ENCODE measurements at regions not wholly inside any gene's neighbourhood (a gene's known extent, or its start where the extent isn't known, plus 50 kb on each side); places are given as distances from the start of the nearest gene placed in this dataset.

DNA sequence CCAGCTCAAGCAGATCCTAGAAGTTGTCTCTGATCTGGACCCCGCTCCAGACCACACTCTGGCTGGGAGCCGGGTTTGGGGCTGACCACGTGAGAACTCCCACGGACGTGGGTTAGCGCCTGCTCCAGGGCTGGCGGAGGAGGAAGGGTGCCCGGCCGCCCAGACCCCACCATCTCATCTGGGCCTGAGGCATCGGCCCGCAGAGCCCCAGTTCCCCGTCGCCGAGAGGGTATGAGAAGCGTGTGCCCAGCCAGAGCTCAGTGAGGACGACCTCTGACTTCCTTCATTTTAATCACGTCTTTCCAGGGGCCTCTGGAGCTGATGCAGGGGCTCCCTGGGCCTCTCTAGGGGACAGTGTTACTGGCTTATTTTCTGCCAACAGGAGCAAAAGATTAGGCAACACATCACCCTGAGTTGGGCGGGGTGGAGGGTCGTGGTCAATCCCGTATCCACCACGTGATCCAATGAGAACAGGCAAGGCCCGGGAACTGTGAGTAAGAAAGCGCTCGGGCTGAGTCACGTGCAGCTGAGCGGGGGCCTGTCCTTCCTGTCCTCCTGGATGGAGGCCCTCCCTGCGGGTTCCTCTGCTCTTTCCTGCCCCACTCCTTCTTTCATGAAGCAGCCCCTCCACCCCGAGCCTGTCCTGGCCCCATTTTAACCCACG, 81.1 kb downstream of the SIK1 start:
- Histone ChIP-seq H3K4me3 (no peak overlapping the region), H3K4me1 (peaks cover 0 to 19% (median 0%) of the 10 kb centered on the region in 3 donors), H3K9me3 (no peaks in the 10 kb centered on the region), H3K27ac (no peak overlapping the region), H3K27me3 (no peaks in the 10 kb centered on the region), H3K36me3 (no peaks in the 10 kb centered on the region)
- TF ChIP-seq POLR2AphosphoS5 (IDR thresholded peaks at IDR 0.05) (no peak), POLR2A (IDR thresholded peaks at IDR 0.05) (no peak), EP300 (IDR thresholded peaks at IDR 0.05) (no peak)
- TF ChIP-seq, protein P1, sequence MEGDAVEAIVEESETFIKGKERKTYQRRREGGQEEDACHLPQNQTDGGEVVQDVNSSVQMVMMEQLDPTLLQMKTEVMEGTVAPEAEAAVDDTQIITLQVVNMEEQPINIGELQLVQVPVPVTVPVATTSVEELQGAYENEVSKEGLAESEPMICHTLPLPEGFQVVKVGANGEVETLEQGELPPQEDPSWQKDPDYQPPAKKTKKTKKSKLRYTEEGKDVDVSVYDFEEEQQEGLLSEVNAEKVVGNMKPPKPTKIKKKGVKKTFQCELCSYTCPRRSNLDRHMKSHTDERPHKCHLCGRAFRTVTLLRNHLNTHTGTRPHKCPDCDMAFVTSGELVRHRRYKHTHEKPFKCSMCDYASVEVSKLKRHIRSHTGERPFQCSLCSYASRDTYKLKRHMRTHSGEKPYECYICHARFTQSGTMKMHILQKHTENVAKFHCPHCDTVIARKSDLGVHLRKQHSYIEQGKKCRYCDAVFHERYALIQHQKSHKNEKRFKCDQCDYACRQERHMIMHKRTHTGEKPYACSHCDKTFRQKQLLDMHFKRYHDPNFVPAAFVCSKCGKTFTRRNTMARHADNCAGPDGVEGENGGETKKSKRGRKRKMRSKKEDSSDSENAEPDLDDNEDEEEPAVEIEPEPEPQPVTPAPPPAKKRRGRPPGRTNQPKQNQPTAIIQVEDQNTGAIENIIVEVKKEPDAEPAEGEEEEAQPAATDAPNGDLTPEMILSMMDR (IDR thresholded peaks at IDR 0.05): no peak
- ATAC-seq: no peak
- 72 to 88% methylated on average over 6 to 7 of the region's 29 CpGs for WGBS, 2 donors (ENCODE audit: low coverage in 1 of 2)

DNA sequence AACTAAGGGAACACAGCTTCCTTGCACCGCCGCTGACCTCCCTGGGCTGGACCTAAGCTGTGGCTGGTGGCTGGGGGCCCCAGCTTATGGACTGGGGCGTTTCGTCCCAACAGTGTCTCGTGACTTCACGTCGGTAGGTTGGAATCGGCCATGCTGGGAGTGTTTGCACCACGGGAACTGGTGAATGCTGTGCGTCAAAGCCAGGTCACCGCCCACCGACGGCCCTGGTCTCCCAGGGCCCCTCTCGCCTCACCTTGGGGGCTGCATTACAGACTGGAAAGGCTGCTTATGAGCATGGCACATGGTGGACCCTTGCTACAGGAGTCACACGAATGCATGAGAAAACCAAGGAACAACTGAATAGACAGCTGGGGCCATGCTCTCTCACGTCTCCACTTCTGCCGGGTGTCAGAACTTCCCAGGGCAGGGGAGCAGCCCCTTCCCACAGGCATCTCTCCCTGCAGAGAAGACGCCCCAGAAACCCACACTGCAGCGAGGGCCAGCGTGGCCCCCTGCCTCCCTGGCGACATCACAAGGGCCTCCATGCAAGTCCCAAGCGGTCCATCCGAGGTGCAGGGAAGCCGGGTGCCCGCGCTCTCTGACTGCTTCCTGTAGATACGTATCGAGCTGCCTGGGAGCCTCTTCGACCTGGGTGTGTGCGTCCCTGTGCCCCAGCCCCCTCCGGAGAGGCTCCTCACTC, 81.7 kb downstream of the SIK1 start:
- H3K27ac ChIP-seq: no peak overlapping the region
- peaks cover 0 to 19% (median 0%) of the 10 kb centered on the region in 3 donors for H3K4me1 ChIP-seq
- H3K36me3 ChIP-seq: no peaks in the 10 kb centered on the region
- H3K9me3 ChIP-seq: no peaks in the 10 kb centered on the region
- no peak for ATAC-seq
- H3K27me3 ChIP-seq: no peaks in the 10 kb centered on the region
- TF ChIP-seq POLR2A (IDR thresholded peaks at IDR 0.05) (no peak), EP300 (IDR thresholded peaks at IDR 0.05) (no peak), POLR2AphosphoS5 (IDR thresholded peaks at IDR 0.05) (no peak)
- TF ChIP-seq, protein P1 (IDR thresholded peaks at IDR 0.05): no peak
- no CpG with 5 or more reads among the region's 31 CpGs for WGBS, 2 donors (ENCODE audit: low coverage in 1 of 2)
- no peak overlapping the region for H3K4me3 ChIP-seq

DNA sequence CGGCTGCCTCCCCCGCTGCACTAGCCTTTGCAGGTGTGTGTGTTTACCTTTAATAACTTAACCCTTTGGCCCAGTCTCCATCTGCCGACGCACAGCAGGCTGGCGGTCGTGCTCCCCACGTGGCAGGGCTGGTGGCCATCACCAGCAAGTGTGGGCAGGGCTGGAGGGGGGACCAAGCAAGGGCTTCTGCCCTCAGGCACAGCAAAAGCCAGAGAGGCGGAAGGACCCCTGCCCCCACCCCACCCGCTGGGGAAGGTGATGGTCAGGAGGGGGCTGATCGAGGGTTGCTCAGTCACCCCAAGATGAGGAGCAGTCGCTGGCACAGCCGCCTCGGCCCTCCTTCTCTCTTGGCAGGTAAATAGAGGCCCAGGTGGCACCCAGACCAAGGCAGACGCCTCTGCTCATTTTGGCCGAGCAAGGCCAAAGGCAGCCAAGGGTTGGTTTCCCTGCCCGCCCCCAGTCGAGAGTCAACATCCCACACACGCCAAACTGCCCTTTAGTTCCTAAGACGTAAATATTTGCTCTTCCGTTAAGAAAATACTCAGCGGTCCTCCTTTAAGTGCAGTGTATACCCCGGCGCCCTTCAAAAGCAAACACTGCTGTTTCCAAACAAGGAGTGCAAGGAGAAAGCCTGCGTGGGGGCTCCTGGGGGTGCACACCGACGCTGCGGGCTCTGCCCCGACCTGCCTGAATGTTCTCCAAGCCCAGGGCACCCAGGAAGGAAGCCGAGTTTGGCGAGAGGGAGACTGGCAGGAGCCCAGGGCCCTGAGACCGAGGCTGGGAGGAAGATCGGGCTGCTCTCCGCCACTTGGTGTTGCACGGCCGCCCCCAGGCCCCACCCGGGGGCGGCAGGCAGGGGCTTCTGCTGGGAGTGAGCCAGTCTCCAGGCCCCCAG, 82.7 kb downstream of the SIK1 start:
- Histone ChIP-seq H3K4me3 (peak overlapping the region in 1 of 2 donors; percentile 16), H3K27me3 (peaks cover 3% of the 10 kb centered on the region), H3K27ac (no peak overlapping the region), H3K4me1 (peaks cover 0 to 17% (median 0%) of the 10 kb centered on the region in 3 donors), H3K9me3 (no peaks in the 10 kb centered on the region), H3K36me3 (no peaks in the 10 kb centered on the region)
- WGBS, 2 donors (ENCODE audit: low coverage in 1 of 2): 31 to 42% methylated on average over 6 to 11 of the region's 37 CpGs
- no peak for ATAC-seq
- TF ChIP-seq POLR2A (IDR thresholded peaks at IDR 0.05) (no peak), EP300 (IDR thresholded peaks at IDR 0.05) (no peak), POLR2AphosphoS5 (IDR thresholded peaks at IDR 0.05) (no peak)
- TF ChIP-seq, protein P1 (IDR thresholded peaks at IDR 0.05): no peak

DNA sequence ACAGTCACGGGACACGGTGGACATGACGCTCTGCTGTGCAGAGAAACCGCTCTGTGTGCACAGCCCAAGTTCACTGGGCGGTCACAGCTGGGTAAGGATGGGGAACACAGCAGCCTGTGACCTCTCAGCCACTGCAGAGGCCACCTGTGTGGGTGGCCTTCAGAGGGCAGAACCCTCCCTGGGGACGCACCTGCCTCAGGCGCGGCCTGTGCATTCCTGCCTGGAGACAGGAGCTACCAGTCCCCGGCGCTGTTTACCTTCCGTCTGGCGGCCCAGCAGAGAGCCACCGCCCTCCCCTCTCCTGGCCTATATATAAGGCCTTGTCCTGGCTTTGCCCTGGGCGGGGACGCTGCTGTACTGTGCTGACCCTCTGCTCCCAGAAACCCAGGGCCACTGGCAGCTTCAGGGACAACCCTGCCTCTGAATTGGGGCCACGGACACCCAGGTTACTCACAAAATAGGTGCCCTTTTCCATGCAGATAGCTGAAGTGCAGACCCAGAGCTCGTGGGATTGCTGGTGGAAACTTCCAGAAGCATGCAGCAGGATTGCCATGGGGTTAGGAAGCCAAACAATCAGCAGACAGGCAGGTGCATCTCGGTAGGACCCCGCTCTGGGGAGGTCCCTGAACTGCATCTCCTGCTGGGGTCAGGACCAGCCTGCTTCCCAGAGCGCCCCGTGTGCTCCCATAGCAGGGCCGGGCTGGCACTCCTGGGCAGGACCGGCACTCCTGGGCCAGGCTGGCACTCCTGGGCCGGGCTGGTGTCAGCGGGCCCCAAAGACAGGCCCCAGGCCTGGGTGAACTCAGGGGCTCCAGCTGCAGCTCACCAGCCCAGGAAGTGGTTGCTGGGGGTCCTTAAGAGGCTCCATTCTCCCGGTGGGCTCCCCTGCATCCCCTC, 83.6 kb downstream of the SIK1 start:
- 60 to 90% methylated on average over 1 to 2 of the region's 26 CpGs for WGBS, 2 donors (ENCODE audit: low coverage in 1 of 2)
- no peaks in the 10 kb centered on the region for H3K36me3 ChIP-seq
- peaks cover 6% of the 10 kb centered on the region for H3K27me3 ChIP-seq
- no peak overlapping the region for H3K27ac ChIP-seq
- no peak for ATAC-seq
- peaks cover 0 to 16% (median 0%) of the 10 kb centered on the region in 3 donors for H3K4me1 ChIP-seq
- no peaks in the 10 kb centered on the region for H3K9me3 ChIP-seq
- H3K4me3 ChIP-seq: no peak overlapping the region
- no peak for TF ChIP-seq POLR2A (IDR thresholded peaks at IDR 0.05)
- no peak for TF ChIP-seq POLR2AphosphoS5 (IDR thresholded peaks at IDR 0.05)
- TF ChIP-seq, protein P1 (IDR thresholded peaks at IDR 0.05): no peak
- TF ChIP-seq EP300 (IDR thresholded peaks at IDR 0.05): no peak
